ENCODE measurements at regions not wholly inside any gene's neighbourhood (a gene's known extent, or its start where the extent isn't known, plus 50 kb on each side); places are given as distances from the start of the nearest gene placed in this dataset.
"Not testable (repeated sequence)": the region's sequence is repeated elsewhere in the genome, so short reads cannot be mapped to it uniquely, and the experiment has no call there.

DNA sequence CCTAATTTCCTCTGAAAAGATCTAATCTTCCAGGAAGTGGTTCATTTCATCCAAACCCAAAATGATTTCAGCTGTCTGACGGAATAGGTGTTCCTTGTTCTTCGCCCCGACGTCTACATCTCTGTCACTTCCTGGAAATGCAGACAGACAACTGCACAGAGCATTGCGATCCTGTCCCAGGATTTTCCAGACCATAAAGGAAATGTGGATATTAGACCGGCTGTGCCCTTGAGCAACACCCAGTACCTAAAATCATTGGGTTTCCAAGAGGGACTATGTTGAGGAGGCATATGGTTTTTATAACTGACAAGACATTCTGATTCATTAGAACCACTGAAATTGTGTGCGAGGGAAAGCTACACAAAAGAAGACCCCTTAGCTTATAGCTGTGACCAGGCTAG is 74.2 kb downstream of the MSX2 start:
- DNase-seq (ENCODE audit: low read depth): no peak
- no peak overlapping the region for H3K4me3 ChIP-seq (ENCODE audit: low read depth, low read length)

DNA sequence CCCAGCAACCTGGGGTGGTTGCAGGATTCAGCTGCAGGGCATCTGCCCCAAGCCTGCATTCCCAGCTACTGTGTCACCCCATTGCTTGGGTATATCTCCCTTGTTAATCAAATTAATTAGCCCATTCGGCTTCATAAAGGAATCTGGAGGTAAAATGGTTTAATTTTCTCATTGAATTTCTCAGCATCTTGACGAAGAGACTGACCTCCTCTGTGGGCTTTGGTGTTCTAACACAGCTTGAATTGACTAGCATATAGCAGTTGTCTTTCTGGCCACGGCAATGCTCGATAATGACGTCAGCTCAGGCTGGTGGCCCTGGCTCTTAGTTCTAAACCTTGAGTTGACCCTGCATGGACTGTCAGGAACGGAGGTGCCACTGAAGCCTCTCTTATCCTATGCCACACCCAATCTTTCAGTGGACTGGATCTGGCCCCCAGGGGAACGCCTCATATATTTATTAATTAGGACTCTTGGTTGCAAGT is 72.4 kb downstream of the MSX2 start:
- no peak for DNase-seq (ENCODE audit: low read depth)

DNA sequence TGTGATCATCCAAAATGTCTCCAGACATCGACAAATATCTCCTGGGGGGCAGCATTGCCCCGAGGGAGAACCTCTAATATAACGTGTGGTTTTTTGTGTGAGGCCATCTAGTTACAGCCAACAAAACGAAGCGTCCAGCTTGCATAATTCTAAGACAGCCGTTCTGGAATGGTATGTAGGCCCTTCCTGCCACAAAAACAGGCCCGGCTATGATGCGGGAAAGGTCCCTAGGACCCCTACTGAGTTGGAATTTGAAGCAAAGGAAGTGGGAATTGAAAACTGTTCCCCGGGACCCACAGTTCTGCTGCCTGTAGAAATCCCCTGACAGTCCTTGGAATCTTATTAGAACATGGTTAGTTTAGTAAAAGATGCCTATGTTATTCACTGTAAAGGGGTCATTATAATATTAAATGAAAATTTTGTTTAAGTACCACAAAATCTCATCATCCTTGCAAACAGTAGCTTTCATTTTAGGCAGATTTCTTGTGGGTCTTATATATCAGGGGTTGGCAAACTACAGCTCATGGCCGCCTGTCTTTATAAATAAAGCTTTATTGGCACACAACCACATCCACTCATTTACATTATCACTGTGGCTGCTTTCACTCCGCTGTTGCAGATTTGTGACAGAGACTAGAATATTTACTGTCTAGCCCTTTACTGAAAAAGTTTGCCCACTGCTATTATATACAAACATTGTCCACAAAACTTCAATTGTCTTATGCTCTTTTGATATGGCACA is 70.7 kb downstream of the MSX2 start:
- no peak for DNase-seq (ENCODE audit: low read depth)
- no peak overlapping the region for H3K4me3 ChIP-seq (ENCODE audit: low read depth, low read length)

More for the DNA sequence above, 72.4 kb downstream of the MSX2 start:
- no peak overlapping the region for H3K4me3 ChIP-seq (ENCODE audit: low read depth, low read length)

DNA sequence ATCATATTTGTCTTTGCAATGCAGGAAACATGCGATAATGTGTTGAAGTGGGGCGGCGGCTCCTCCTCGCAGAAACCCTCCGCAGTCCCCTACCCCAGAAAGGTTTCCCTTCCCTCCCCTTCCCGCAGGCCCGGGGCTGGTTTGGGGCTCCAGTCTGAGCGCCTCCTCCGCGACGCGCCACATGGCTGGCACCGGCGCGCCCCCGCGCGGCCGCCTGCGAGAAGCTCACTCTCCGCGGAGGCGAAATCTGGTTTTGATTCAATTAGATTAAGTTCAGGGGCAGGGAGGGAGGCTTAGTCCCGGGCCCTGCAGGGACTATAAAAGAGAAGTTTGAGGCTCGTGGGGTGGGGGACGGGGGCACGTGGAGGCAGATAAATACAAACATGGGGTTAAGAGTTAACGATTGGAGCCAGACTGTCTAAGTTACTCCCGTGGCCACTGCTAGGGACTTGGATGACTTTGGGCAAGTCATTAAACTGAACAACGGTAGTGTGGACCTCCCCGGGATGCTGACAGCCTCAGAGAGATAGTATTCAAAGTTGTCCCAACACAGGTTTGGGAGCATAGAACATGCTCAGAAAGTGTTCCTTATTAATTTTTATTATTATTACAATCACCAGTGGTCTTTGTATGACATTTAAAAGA is 69.4 kb downstream of the MSX2 start:
- DNase-seq (ENCODE audit: low read depth): no peak

DNA sequence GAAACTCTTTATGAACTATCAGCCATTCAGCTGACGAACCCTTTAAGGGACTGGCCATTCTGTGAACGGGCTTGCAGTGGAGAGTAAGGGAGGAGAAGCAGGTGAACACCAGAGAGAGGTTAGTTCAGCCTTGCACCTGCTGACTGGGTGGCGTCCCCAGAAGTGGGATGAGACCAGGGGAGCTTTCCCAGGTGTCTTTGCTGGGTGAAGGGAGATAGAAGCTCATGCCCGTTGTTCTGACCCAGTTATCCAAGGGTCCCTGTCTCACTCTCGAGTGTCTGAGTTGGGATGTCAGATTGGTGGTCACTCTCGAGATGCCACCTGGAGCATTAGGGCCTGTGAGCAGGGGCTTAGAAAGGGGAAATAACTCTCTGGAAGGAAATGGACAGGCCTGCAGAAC is 68.7 kb downstream of the MSX2 start:
- DNase-seq (ENCODE audit: low read depth): no peak
- no peak overlapping the region for H3K4me3 ChIP-seq (ENCODE audit: low read depth, low read length)

More for the DNA sequence above, 69.4 kb downstream of the MSX2 start:
- no peak overlapping the region for H3K4me3 ChIP-seq (ENCODE audit: low read depth, low read length)

DNA sequence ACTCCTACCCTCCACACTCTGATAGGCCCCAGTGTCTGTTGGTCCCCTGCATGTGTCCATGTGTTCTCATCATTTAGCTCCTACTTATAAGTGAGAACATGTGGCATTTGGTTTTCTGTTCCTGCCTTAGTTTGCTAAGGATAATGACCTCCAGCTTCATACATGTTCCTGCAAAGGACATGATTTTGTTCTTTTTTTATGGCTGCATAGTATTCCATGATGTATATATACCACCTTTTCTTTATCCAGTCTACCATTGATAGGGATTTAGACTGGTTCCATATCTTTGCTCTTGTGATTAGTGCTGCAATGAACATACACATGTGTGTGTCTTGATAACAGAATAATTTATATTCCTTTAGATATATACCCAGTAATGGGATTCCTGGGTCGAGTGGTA is 67.9 kb downstream of the MSX2 start:
- DNase-seq (ENCODE audit: low read depth); H3K4me3 ChIP-seq (ENCODE audit: low read depth, low read length): not testable (repeated sequence)

DNA sequence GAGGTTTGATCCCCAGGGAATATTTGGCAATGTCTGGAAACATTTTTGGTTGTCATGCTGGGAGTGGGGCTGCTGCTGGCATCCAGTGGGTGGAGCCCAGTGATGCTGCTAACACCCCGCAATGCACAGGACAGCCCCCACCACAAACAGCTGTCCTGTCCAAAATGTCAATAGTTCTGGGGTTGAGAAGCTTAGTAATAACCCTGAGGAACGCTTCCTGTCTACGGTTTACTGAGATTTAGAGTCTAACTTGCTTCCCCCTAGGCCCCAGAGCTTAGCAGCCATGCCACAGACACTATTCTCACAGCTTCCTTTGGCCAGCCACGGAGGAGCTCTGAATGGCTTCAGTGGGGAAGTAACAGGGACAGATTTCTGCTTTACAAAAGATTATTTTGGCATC is 66.5 kb downstream of the MSX2 start:
- no peak overlapping the region for H3K4me3 ChIP-seq (ENCODE audit: low read depth, low read length)
- no peak for DNase-seq (ENCODE audit: low read depth)

DNA sequence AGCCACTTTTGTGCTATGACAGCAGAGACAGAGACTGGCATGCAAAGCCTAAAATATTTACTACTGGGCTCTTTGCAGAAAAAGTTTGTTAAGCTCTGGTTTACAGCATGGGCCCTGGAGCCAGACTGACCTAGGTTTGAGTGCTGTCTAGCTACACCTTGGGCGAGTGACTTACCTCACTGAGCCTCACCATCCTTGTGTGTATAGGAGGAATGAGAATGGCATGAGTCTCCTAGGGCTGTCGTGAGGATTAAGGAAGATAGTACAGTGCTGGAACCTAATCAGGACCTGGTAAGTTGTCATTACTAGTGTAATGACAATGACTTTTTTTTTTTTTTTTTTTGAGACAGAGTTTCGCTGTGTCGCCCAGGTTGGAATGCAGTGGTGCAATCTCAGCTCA is 65.2 kb downstream of the MSX2 start:
- DNase-seq (ENCODE audit: low read depth): no peak
- H3K4me3 ChIP-seq (ENCODE audit: low read depth, low read length): no peak overlapping the region

DNA sequence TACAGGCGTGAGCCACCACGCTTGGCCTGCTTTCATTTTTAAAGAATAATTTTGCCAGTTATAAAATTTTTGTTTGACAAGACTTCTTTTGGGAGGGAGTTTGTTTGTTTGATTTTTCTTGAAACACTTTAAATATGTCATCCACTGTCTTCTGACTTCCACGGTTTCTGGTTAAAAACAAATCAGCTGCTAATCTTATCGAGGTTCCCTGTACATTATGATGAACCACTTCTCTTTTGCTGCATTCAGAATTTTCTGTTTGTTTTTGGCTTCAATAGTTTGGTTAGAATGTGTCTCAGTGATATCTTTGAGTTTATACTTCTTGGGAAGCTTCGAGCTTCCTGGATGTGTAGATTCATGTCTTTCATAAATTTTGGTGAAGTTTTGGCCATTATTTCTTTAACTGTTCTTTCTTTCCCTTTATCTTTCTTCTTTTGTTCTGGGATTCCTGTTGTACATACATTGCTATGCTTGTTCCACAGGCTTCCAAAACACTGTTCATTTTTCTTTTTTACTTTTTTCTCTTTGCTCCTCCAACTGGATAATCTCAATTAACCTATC is 60.8 kb downstream of the MSX2 start:
- no peak for DNase-seq (ENCODE audit: low read depth)
- no peak overlapping the region for H3K4me3 ChIP-seq (ENCODE audit: low read depth, low read length)
